IMR-90 (cell line): ENCODE measurements at regions not wholly inside any gene's neighbourhood (a gene's known extent, or its start where the extent isn't known, plus 50 kb on each side); places are given as distances from the start of the nearest gene placed in this dataset.

Experiments used
- ATAC-seq: fragments of 200-7000 bp; cut with Tn5 transposase; 2 replicates; pipeline ENCODE4 v1.9.1; 2020; ENCODE audit warnings: low read depth, mild to moderate bottlenecking, moderate library complexity
- BruUV-seq: library from RNA; stranded (reverse); fragments of 400-500 nt; replicated peaks from 2 replicates; lab custom pipeline; 2021; lab: Mats Ljungman, UMichigan
- CTCF ChIA-PET: fragments of 300-600 bp; formaldehyde crosslinking; extraction: SDS; loops from one replicate; lab custom pipeline; 2021; ENCODE audit warnings: antibody characterized with exemption; lab: Yijun Ruan, JAX
- POLR2A ChIA-PET: fragments of 300-600 bp; sonication (Branson Sonifier 250); formaldehyde crosslinking; loops from one replicate; lab custom pipeline; 2022; ENCODE audit warnings: antibody characterized with exemption; ENCODE audit not compliant: unreplicated experiment; lab: Charles Lee
- DNase-seq: peaks from one replicate; pipeline ENCODE4 v3.0.0; 2013
- H2AFZ ChIP-seq: replicated peaks from 2 replicates; pipeline ENCODE3; 2013; ENCODE audit warnings: low read length, mild to moderate bottlenecking; ENCODE audit not compliant: poor library complexity
- H2AK5ac ChIP-seq: 2 replicates; pipeline ENCODE4 v1.6.1; 2013; ENCODE audit warnings: low read depth, low read length, inconsistent platforms
- H2AK9ac ChIP-seq: replicated peaks from 2 replicates; pipeline ENCODE3; 2013; ENCODE audit warnings: mild to moderate bottlenecking, low read depth, low read length, moderate library complexity; ENCODE audit not compliant: poor library complexity
- H2BK120ac ChIP-seq: 2 replicates; pipeline ENCODE4 v1.6.1; 2013; ENCODE audit warnings: low read depth, low read length, inconsistent platforms
- H2BK15ac ChIP-seq: 3 replicates; pipeline ENCODE4 v1.6.1; 2013; ENCODE audit warnings: low read depth, low read length, inconsistent platforms
- H2BK20ac ChIP-seq: 2 replicates; pipeline ENCODE4 v1.6.1; 2013; ENCODE audit warnings: low read depth, mild to moderate bottlenecking, inconsistent platforms, low read length, moderate library complexity
- H2BK5ac ChIP-seq: 2 replicates; pipeline ENCODE4 v1.6.1; 2013; ENCODE audit warnings: mild to moderate bottlenecking, low read depth, low read length, inconsistent platforms; ENCODE audit not compliant: poor library complexity, severe bottlenecking
- H3K14ac ChIP-seq: replicated peaks from 2 replicates; pipeline ENCODE4 v1.6.1; 2013; ENCODE audit warnings: low read depth, low read length, inconsistent platforms
- H3K18ac ChIP-seq: 2 replicates; pipeline ENCODE4 v1.6.1; 2013; ENCODE audit warnings: low read depth, low read length, control low read depth
- H3K23ac ChIP-seq: 2 replicates; pipeline ENCODE4 v1.6.1; 2013; ENCODE audit warnings: low read depth, low read length, inconsistent platforms
- H3K27ac ChIP-seq: 2 replicates; pipeline ENCODE4 v1.5.1; 2013; ENCODE audit warnings: mild to moderate bottlenecking, control low read depth, low read length; ENCODE audit not compliant: insufficient read depth
- H3K27me3 ChIP-seq: 2 replicates; pipeline ENCODE4 v1.6.1; 2013; ENCODE audit warnings: low read length; ENCODE audit not compliant: control insufficient read depth, insufficient read depth
- H3K36me3 ChIP-seq: 2 replicates; pipeline ENCODE4 v1.6.1; 2013; ENCODE audit warnings: low read length, mixed read lengths; ENCODE audit not compliant: control insufficient read depth, insufficient read depth
- H3K4ac ChIP-seq: 2 replicates; pipeline ENCODE4 v1.6.1; 2013; ENCODE audit warnings: low read depth, low read length, inconsistent platforms
- H3K4me1 ChIP-seq: 2 replicates; pipeline ENCODE4 v1.6.1; 2013; ENCODE audit warnings: low read length, mixed read lengths; ENCODE audit not compliant: control insufficient read depth, insufficient read depth
- H3K4me2 ChIP-seq: 2 replicates; pipeline ENCODE4 v1.6.1; 2013; ENCODE audit warnings: low read depth, mild to moderate bottlenecking, control low read depth, low read length, moderate library complexity
- H3K4me3 ChIP-seq: 2 replicates; pipeline ENCODE4 v1.5.1; 2013; ENCODE audit warnings: low read depth, mild to moderate bottlenecking, control low read depth, low read length, moderate library complexity; ENCODE audit not compliant: insufficient read depth
- H3K56ac ChIP-seq: 2 replicates; pipeline ENCODE4 v1.6.1; 2013; ENCODE audit warnings: low read length, inconsistent platforms; ENCODE audit not compliant: insufficient read depth; ENCODE audit errors: extremely low read depth
- H3K79me1 ChIP-seq, 2 experiments: 2 replicates each; pipeline ENCODE4 v1.6.1; 2013; ENCODE audit warnings: low read length in 2 of 2, inconsistent platforms in 1 of 2, low read depth in 1 of 2
- H3K9ac ChIP-seq: 2 replicates; pipeline ENCODE4 v1.6.1; 2013; ENCODE audit warnings: low read depth, low read length, control low read depth
- H3K9me1 ChIP-seq: 2 replicates; pipeline ENCODE4 v1.6.1; 2013; ENCODE audit warnings: low read length, inconsistent platforms; ENCODE audit not compliant: insufficient read depth
- H3K9me3 ChIP-seq: 2 replicates; pipeline ENCODE4 v1.6.1; 2013; ENCODE audit warnings: low read length; ENCODE audit not compliant: control insufficient read depth, insufficient read depth
- H4K20me1 ChIP-seq: 2 replicates; pipeline ENCODE4 v1.6.1; 2013; ENCODE audit warnings: low read length, inconsistent platforms; ENCODE audit not compliant: insufficient read depth
- H4K5ac ChIP-seq: 2 replicates; pipeline ENCODE4 v1.6.1; 2013; ENCODE audit warnings: mild to moderate bottlenecking, low read depth, low read length, control low read depth
- H4K8ac ChIP-seq, 2 experiments: 2 replicates each; pipeline ENCODE4 v1.6.1; 2013; ENCODE audit warnings: low read depth in 2 of 2, low read length in 2 of 2, control low read depth in 1 of 2, inconsistent platforms in 1 of 2
- H4K91ac ChIP-seq: 2 replicates; pipeline ENCODE4 v1.6.1; 2013; ENCODE audit warnings: low read depth, low read length, inconsistent platforms; ENCODE audit not compliant: insufficient read depth
- BHLHE40 ChIP-seq: fragments of 150-350 bp; IDR thresholded peaks from 2 replicates; pipeline ENCODE4 v1.6.1; 2016; ENCODE audit warnings: mild to moderate bottlenecking, low read depth, low read length
- CEBPB ChIP-seq: IDR thresholded peaks from 2 replicates; pipeline ENCODE4 v1.6.1; 2012; ENCODE audit warnings: low read depth, low read length, improper control_type of control experiment
- CHD1 ChIP-seq: IDR thresholded peaks from 2 replicates; pipeline ENCODE4 v1.6.1; 2012; ENCODE audit warnings: low read depth, low read length, improper control_type of control experiment
- CTCF ChIP-seq: conservative IDR thresholded peaks from 2 replicates; pipeline ENCODE4 v1.5.1; 2012; ENCODE audit warnings: mild to moderate bottlenecking, low read depth, low read length, improper control_type of control experiment
- FOS ChIP-seq: fragments of 150-350 bp; IDR thresholded peaks from 2 replicates; pipeline ENCODE4 v1.6.1; 2016; ENCODE audit warnings: low read depth, low read length
- MAFK ChIP-seq: IDR thresholded peaks from 2 replicates; pipeline ENCODE4 v1.6.1; 2012; ENCODE audit warnings: low read depth, low read length, improper control_type of control experiment
- MXI1 ChIP-seq: IDR thresholded peaks from 2 replicates; pipeline ENCODE4 v1.6.1; 2012; ENCODE audit warnings: low read depth, mild to moderate bottlenecking, low read length, moderate library complexity, borderline replicate concordance
- NFE2L2 ChIP-seq: fragments of 150-350 bp; IDR thresholded peaks from 2 replicates; pipeline ENCODE4 v1.6.1; 2016; ENCODE audit warnings: low read depth, mild to moderate bottlenecking, low read length
- RCOR1 ChIP-seq: IDR thresholded peaks from 2 replicates; pipeline ENCODE4 v1.6.1; 2012; ENCODE audit warnings: mild to moderate bottlenecking, low read length, improper control_type of control experiment; ENCODE audit not compliant: insufficient replicate concordance
- RFX5 ChIP-seq: IDR thresholded peaks from 2 replicates; pipeline ENCODE4 v1.8.0; 2012; ENCODE audit warnings: low read depth, mild to moderate bottlenecking, low read length, moderate library complexity
- SMC3 ChIP-seq: fragments of 150-350 bp; IDR thresholded peaks from 2 replicates; pipeline ENCODE4 v1.6.1; 2016; ENCODE audit warnings: low read depth, mild to moderate bottlenecking, antibody characterized with exemption, low read length, moderate library complexity
- whole genome bisulfite sequencing, 2 experiments: methylation state at CpG; one replicate each; pipeline versions ENCODE4 v1.1.5 to v1.1.7; 2013; ENCODE audit warnings: missing lambda C conversion rate in 2 of 2; ENCODE audit not compliant: insufficient read length in 1 of 2; ENCODE audit errors: extremely low coverage in 2 of 2; 5-methylcytosine and 5-hydroxymethylcytosine counted together
- dilution Hi-C: fragments of 300-500 bp; cut with HindIII; formaldehyde crosslinking; loops from one replicate; pipeline ENCODE4 v1.14.3; 2018; ENCODE audit warnings: low sequenced_read_pairs; ENCODE audit not compliant: unreplicated experiment
- in situ Hi-C: fragments of 300-500 bp; cut with MboI; formaldehyde crosslinking; loops from 3 replicates; pipeline ENCODE4 v1.14.3; 2019; ENCODE audit warnings: low sequenced_read_pairs, inconsistent platforms, mixed read lengths
- intact Hi-C: fragments of 100-400 bp; cut with micrococcal nuclease; formaldehyde crosslinking; loops from 2 replicates; pipeline ENCODE4 v1.10.0; 2022
- TF ChIP-seq, protein P1 (sequence below): fragments of 150-350 bp; IDR thresholded peaks from 2 replicates; pipeline ENCODE4 v1.6.1; 2016; ENCODE audit warnings: low read depth, mild to moderate bottlenecking, low read length, moderate library complexity, borderline replicate concordance
- TF ChIP-seq, protein P2 (sequence below): fragments of 150-350 bp; IDR thresholded peaks from 2 replicates; pipeline ENCODE4 v1.6.1; 2017; ENCODE audit warnings: mild to moderate bottlenecking, antibody characterized with exemption, low read length, low read depth

- no peak for TF ChIP-seq RCOR1
- no peak for TF ChIP-seq MXI1
Measured at GRCh38 chr11:29260939-29261705, 755.7 kb downstream of the KCNA4 start (continued).

DNA sequence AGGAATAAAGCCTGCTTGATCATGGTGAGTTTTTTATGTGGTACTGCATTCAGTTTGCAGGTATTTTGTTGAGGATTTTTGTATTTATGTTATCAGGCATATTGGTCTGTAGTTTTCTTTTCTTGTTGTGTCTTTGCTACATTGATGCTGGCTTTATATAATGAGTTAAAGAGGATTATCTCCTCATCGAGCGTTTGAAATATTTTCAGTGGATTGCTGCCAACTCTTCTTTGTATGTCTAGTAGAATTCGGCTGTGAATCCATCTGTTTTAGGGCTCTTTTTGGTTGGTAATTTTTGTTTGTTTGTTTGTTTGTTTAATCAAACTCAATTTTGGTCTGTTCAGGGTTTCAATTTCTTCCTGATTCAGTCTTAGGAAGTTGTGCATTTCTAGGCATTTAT, 758.4 kb downstream of the KCNA4 start:
- no TSS peak for BruUV-seq
- CTCF ChIA-PET, result no interaction called here
- Histone ChIP-seq H3K9me3 (no peaks in the 10 kb centered on the region), H3K56ac (no peak overlapping the region), H2BK20ac (no peak overlapping the region), H3K18ac (no peak overlapping the region), H3K9ac (no peak overlapping the region), H3K9me1 (peaks cover 6% of the 10 kb centered on the region; the same call in 1 of the 2 replicates), H3K36me3 (no peaks in the 10 kb centered on the region; the same call in 1 of the 2 replicates), H4K8ac (peak overlapping the region in 1 of 2 experiments; percentile 35; a peak in 1 of 4 replicates), H4K5ac (no peak overlapping the region), H2AK5ac (no peak overlapping the region), H4K20me1 (no peaks in the 10 kb centered on the region), H2AFZ (no peak overlapping the region), H3K23ac (no peak overlapping the region), H3K4me3 (no peak overlapping the region), H2AK9ac (no peak overlapping the region), H2BK5ac (no peak overlapping the region), H3K27me3 (no peaks in the 10 kb centered on the region), H2BK120ac (no peak overlapping the region), H3K14ac (no peak overlapping the region), H3K79me1 (no peaks in the 10 kb centered on the region), H3K4ac (no peak overlapping the region), H3K4me1 (peaks cover 4% of the 10 kb centered on the region; the same call in 1 of the 2 replicates), H4K91ac (no peak overlapping the region), H2BK15ac (no peak overlapping the region), H3K4me2 (no peak overlapping the region), H3K27ac (no peak overlapping the region)
- no CpG with 5 or more reads among the region's 3 CpGs for WGBS, 2 experiments
- dilution Hi-C loops, result no loop called here
- in situ Hi-C loops, result no loop called here
- POLR2A ChIA-PET, result no interaction called here
- intact Hi-C loops, result no loop called here
- ATAC-seq (no peak), DNase-seq (no peak)
- TF ChIP-seq NFE2L2, result no peak
- TF ChIP-seq SMC3, result no peak
- TF ChIP-seq FOS, result no peak
- TF ChIP-seq, protein P1, sequence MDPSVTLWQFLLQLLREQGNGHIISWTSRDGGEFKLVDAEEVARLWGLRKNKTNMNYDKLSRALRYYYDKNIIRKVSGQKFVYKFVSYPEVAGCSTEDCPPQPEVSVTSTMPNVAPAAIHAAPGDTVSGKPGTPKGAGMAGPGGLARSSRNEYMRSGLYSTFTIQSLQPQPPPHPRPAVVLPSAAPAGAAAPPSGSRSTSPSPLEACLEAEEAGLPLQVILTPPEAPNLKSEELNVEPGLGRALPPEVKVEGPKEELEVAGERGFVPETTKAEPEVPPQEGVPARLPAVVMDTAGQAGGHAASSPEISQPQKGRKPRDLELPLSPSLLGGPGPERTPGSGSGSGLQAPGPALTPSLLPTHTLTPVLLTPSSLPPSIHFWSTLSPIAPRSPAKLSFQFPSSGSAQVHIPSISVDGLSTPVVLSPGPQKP, result no peak
- TF ChIP-seq CHD1, result no peak
- no peak for TF ChIP-seq MAFK
- no peak for TF ChIP-seq RFX5
- no peak for TF ChIP-seq CEBPB
- TF ChIP-seq CTCF, result no peak
- TF ChIP-seq, protein P2, sequence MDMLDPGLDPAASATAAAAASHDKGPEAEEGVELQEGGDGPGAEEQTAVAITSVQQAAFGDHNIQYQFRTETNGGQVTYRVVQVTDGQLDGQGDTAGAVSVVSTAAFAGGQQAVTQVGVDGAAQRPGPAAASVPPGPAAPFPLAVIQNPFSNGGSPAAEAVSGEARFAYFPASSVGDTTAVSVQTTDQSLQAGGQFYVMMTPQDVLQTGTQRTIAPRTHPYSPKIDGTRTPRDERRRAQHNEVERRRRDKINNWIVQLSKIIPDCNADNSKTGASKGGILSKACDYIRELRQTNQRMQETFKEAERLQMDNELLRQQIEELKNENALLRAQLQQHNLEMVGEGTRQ, result no peak
- TF ChIP-seq MXI1, result no peak
- no peak for TF ChIP-seq BHLHE40
